NCI-H1417 treated with DMSO at 0.1 percent for 48 hours (cell line): ENCODE measurements at regions not wholly inside any gene's neighbourhood (a gene's known extent, or its start where the extent isn't known, plus 50 kb on each side); places are given as distances from the start of the nearest gene placed in this dataset.

Experiments used
- DNase-seq: peaks from one replicate; lab custom pipeline; 2025; lab: John Stamatoyannopoulos, UW

DNA sequence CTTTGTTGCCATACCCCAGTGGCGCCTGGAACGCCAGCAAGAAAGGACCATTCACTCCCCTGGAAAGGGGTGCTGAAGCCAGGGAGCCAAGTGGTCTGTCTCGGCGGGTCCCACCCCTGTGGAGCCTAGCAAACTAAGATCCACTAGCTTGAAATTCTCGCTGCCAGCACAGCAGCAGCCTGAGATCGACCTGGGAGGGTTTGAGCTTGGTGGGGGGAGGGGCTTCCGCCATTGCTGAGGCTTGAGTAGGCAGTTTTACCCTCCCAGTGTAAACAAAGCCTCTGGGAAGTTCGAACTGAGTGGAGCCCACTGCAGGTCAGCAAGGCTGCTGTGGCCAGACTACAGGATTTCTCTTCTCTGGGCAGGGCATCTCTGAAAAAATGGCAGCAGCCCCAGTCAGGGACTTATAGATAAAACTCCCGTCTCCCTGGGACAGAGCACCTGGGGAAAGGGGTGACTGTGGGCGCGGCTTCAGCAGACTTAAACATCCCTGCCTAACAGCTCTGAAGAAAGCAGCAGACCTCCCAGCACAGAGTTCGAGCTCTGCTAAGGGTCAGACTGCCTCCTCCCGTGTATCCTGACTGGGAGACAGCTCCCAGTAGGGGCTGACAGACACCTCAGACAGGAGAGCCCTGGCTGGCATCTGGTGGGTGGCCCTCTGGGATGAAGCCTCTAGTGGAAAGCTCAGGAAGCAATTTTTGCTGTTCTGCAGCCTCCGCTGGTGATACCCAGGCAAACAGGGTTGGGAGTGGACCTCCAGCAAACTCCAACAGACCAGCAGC, 281.1 kb upstream of the SP4 start:
- no peak for DNase-seq

DNA sequence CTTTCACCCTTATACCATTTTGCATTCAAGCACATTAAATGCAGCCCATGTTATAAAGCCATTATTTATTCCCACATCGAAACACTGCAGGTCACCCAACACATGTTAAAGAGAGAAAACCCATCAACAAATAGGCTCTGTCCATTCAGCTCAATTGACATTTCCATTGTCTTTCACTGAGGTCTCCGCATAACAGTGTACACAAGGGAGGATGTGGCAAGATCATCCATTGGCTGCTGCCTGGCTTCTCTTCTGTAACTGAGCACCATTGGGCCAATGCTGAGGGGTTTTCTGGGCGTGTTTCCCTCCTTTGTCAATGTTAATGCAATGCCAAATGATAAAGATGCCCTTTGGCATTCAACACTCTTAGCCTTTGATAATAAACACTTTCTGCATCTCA, 278.1 kb upstream of the SP4 start:
- no peak for DNase-seq

DNA sequence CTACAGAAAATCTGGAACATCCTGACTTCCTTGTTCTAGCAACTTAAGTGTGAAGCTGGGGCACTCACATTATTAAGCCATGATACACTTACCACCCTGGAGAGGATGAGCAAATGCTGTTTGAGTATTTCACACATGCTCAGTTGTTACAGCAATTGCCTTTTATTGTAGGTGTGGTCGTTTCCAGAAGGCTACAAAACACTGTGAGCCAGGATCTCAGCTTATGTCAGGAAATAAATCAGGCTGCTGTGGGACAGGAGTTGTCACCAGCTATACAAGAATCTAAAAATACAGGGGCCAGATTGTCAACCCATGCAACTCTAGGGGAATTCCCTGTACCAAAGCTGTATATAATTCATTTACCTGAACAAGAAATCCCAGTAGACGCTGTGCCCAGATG, 273.3 kb upstream of the SP4 start:
- DNase-seq = no peak

DNA sequence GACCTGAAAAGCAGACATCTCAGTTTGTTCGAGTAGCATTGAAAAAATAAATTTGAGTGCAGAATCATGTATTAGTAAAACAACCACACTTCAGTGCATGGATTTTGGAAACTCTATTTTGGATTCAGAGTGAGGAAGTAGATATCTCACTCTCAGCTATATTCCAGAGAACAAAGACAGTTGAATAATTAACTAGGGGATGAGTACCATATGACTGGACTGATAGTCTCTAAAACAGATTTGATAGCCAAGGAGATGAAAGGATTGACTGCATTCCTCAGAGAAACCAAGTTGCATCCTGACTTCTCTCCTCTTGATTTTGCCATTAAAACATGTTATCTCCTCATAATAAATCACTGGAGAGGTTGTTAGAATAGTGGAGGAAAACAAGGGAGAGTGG, 268.4 kb upstream of the SP4 start:
- no peak for DNase-seq

DNA sequence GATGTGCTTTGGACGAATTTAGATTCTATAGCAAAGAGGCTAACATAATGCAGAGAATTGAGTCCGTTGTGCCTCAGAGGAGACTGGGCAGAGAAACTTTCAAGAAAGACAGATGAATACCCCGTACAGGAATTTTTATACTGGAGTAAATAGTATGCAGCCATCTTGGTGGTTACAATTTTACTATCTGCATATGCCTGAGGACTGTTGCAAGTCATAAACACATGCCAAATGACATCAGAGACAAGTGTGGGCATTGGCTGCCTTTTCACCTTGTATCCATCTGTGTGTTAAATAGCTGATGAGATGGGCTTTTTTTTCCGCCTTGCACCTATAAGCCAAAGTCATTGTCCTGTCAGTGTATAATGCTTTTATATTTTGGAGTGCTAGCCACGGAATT, 267.5 kb upstream of the SP4 start:
- no peak for DNase-seq

DNA sequence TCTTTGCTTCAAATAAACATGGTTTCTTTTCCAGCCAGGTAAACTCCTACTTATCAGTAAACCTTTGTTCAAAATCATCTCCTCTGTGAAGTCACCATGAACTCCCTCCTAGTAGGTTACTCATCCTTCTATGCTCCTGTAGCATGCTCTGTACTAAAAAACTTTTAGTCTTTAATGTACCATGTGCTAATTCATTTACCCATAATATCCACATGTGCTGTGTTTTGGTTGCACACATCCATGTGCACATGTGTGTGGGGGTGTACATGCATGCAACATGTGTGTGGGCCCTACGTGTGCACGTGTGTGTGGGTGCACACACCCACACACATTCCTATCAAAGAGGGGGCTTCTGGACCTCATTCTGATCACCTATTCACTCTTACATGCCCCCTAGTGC, 259.9 kb upstream of the SP4 start:
- DNase-seq = no peak

DNA sequence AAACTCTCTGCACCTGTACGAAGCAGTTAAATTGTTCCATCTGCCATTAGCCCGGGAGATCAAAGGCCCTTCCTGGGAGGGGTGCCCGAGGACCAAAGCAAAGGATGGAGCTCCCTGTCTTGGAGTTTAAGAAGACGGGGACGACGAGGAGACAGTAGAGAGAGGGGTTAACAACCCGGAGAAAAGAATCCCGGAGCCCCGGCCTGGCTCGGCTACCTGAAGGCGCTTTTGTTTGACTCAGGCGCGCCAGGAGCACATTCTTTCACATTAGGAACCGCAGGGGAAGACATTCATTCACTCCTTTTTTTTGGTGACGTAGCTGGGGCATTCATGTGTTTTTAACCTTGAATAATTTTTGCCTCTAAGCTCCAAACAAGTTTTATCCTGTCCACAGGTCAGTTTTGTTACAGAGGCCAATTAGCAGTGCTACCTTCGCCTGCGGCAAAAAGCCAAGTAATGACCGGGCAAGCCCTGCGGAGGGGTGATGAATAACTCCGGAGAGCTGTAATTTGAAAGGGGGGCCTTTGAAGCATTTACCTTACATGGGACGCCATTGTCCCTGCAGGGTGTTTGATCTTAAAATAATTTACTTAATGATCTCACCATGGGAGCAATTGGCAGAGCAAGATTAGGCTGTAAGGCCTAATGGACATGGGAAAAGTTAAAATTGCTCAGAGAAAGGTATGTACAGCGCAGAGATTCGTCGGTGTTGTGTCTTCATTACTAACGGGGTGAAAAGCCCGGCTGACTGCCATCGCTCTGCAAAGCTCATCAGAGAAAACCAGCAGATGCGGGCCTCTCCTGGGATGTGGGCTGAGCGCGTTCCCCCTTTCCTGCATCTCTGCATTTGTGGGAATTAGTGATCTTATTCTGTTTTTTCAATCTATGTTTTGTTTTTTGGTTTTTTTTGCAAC, 258.0 kb upstream of the SP4 start:
- DNase-seq = peak; percentile 75

DNA sequence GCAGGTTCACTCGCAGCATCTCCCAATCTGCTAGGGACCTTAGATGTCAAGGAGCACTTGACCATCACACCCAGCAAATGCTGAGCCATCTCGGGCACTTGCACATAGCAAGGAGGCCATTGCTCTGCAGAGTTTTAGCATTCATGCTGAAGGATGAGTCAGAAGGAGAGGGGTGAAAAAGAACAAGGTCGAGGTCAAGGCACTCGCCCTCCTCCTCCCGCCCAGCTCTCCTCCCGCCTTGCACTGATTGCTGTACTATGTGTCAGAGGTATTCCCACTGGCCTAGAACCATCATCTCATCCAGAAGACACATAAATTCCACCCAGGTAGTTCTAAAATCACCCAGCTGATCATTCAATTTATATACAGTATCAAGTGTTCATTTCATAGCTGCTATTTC, 255.1 kb upstream of the SP4 start:
- DNase-seq = no peak

DNA sequence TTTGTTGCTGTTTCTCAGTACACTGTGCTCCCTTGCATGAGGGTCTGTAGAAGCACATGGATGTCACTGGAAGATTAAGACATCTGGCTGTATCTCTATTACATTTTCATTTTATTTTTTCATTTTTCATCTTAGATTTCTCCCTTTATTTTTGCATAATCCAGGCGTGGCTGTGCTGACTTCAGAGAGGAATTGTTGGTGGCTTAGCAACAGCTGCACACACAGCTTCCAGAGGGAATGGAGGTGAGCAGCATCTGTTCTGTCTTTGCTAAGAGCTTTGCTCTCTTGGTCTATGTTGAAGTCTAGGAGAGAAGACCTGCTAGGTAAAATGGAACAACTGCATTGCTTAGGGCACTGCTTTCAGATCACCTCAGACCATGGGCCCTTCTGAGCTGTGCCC, 254.4 kb upstream of the SP4 start:
- DNase-seq = no peak

DNA sequence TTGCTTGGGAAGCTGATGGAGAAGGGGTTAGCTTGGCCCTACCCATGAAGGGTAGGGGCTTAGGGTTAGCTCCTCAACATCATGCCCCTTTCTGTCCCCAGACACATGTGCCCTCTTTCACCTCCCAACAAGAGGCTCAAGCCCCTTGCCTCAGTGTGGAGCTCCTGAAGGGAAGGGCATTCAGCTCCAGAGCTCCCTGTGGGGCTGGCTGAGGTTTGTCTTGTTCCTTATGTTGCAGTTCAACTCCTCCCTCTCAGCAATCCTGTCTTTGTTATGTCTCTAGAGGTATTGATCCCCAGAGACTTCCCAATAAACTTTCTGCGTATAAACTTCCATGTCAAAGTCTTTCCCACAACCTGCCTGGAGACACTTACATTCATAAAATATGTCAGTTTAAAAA, 252.2 kb upstream of the SP4 start:
- DNase-seq = no peak

DNA sequence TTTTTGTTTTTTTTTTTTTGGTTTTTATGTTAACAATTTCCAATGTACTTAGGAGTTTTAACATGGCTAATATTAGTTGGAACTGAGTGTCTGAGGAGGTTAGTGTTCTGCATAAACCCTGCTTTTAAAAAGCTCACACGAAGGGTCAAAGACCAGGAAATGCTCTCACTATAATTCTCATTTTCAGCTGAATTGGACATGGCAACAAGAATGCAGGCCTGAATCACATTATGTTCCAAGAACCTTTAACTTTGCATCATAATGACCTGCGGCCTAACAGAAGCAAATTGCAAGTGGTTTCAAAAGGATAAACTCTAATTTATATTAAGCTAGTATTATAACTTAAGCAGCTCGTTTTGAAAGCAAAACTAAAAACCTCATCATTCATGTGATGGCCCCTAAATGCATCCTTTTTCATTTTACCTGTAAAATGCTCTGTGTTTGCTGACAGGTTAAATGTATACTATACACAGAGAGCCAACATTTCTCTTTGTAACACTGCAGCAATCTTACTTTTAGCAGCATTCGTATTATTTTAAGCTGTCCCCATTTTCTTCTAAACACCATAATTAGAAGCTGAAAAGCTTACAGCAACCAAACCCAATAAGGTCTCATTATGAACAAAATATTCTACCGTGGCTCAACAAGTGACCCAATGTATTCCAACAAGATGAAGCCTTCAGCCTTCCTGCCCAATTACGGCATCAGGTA, 242.8 kb upstream of the SP4 start:
- no peak for DNase-seq

DNA sequence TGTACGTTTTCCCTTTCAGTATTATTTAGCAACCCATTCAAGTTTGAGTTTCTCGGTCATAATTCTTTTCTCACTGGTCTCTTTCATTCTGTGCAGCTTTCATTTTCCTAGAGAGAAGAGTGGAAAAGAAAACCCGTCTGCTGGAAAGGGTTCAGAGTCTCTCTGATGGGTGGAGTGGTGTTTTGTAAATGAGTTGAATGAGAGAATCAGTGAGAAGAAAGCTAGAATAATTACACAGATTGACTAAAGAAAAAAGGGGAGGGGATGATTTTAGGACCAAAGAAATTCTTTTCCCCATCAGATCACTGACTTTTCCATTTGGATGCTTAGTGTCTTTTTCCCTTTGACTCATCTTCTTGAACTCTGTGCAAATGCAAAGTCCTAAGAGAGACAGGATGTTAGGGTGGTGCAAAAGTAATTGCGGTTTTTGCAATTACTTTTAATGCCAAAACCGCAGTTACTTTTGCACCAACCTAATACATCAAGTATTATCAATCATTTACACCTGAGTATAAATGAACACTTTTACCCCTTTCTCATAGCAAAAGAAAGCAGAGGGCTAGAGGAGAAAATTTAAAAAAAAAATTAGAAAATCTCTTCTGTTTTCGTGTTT, 242.1 kb upstream of the SP4 start:
- DNase-seq = no peak

DNA sequence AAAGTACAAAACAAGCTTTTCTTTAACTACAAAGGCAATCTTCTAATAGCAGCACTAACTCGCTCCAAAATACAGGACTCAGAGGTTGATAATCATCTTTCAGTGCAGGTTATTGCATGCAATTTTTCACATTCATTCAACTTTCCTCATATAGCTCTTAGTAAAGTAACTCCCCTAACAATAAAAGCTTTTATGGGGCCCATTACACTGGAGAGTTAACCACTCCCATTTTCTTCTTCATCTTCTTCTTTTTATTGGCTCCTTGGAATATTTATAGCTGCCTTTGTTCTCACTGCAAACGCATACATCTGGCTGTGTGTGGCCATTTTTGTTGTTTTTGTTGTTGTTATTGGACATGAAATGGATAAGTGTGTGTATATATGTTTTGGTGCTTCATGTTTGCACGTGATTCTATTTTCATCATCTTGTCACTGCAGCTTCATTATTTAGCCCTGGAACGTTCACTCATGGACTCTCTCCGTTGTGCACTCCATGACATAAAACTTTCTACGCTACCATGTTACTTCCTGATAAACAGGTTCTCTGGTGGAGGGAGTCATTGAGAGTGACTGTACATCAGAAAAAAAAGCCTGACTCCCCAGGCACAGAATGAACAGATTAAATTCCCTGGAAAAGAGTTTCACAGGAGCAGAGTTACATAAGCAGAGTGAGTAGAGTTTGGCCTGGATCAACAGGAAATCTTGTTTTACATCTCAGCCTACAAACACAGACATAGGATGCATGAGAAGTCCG, 236.4 kb upstream of the SP4 start:
- no peak for DNase-seq

DNA sequence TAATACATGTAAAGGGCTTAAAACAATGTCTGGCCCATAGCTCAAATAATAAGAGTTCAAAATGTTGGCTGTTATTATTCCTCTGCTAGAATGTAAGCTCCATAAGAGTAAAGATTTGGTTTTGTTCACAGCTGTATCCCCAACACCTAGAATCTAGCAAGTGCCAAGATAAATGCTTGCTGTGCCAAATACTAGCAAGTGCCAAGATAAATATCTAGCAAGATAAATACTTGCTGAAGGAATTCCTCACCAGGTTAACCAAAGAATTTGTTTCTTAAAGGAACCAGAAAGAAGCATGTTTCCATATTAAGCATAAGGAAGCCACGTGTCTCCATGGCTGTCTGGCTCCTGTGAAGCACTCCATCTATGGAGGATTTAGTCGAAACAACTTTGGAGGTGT, 235.2 kb upstream of the SP4 start:
- DNase-seq = no peak

DNA sequence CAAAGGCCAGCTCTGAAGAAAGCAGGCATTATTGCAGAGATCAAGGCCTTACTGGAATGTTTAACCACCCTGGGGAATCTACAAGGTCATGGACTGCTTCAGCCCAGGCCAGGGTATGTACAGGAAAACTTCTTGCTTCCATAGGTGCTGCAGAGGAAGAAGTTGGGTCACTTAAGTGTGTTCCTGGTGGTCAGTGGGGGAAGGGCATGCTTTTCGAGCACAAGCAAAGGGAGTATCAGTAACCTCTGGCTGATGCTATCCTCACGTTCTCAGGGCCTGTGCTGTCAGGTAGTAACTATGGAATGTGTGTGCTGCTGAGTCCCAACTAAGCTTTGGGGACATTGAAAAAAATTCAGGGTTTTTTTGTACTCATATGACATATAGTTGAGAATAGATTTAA, 234.0 kb upstream of the SP4 start:
- no peak for DNase-seq

DNA sequence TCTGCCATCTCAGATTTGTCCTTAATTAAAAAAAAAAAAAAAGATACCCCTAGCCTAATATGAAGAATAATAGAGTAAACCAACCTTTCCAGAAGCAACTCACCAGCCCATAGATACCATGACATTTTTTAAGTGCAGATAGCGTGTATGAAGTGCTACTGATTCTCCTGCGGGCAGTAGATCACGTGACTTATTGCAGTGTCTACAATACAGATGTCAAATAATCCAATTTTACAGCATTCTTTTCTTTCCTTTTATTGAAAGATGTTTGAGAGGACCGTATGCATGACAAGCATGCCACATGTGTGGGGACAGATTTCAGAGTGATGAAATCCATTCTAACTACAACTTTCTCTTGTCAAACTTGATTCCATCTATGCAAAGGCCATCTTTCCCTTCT, 232.9 kb upstream of the SP4 start:
- no peak for DNase-seq

DNA sequence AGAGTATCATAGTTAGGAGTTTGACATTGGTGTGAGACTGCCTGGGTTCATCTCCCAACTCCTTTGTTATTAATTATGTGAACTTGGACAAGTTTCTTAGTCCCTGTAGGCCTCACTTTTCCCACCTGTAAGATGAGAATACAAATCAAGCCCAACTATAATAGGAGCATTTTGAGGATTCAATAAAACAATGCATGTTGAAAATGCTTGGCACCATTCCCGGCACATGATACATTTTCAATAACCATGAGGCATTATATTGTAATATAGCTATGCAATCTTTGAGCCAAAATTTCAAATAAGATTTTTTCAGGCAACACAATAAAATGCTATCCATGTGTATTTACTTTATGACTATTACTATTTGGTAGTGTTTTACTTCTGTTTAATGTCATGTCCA, 229.0 kb upstream of the SP4 start:
- DNase-seq = no peak

DNA sequence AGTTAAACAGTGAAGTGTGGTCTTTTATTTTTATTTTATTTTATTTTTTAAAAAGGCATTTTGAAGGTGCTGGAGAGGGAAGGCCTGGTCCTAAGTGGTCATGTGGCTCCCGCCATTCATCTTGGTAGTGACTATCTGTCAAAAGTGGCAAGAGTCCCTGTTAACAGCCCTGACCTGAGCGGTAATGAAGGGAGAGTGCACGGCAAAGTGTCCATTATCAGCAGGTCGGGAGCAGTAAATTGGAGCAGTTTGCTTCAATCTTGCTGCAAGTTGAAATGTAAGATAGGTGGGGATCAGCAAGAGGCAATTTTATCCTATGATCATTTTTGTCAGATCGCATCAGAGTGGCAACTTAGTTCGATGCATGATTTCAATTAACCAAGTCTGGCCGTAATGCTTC, 227.4 kb upstream of the SP4 start:
- no peak for DNase-seq

DNA sequence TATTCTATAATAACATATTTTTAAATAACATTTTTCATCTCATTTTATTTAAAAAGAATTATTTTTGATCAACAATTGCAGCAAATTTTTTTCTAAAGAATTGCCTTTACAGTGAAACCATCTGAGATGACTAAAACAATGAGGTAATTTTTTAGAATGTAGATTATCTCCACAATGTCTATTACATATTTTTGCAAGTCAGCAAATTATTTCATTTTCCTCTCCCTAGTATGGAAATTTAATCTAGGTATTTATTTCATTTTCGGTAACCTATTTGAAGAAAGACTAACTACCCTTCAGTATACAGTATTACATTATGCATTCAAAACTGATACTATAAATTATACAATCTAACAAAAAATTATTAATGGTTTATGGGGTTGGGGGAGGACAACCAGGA, 213.2 kb upstream of the SP4 start:
- DNase-seq = no peak

DNA sequence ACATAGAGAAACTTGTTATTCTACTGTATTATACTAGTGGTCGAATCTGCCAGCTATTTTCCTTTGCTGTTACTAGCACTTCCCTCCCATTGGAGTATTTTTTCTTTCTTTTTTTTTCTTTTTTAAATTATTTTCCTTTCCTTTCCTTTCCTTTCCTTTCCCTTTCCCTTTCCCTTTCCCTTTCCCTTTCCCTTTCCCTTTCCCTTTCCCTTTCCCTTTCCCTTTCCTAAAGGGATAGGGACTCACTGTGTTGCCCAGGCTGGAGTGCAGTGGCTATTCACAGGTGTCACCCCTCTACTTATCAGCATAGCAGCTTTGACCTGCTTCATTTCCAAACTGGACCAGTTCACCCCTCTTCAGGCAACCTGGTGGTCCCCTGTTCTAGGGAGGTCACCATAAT, 212.6 kb upstream of the SP4 start:
- DNase-seq = no peak

DNA sequence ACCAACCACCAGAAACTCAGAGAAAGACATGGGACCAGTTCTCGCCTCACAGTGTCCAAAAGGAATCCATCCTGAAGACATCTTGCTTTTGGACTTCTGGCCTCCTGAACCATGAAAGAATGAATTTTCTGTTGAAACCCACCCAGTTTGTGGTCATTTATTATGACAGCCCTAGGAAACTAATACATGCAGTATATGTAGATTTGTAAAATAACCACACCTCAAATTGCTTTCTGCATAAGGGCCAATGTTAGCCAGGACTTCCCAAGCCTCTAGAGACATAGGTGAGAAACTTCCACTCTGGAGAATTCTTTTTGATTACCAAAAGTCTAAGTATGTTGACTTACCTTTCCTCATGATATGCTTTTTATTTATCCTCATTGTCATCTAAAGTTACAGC, 210.5 kb upstream of the SP4 start:
- no peak for DNase-seq

DNA sequence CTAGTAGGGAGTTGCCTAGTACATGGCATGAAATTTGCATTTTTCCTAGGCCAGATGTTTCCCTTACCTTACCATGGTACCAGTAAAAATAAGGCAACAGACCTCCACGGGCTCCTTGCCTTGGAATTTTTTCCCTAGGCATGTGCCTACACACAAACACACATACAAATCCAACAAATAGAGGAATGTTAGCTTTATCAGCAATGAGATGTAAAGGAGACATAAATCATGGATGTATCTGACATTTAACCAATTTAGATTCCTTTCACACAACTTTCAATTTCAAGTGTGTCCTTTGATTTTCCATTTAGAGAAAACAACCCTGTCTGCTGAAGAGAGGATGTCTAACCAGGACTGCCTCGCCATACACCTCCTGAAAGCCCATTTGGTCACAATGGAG, 209.7 kb upstream of the SP4 start:
- DNase-seq = no peak
